DMS79 treated with DMSO at 0.1 percent for 48 hours (cell line): ENCODE measurements at regions not wholly inside any gene's neighbourhood (a gene's known extent, or its start where the extent isn't known, plus 50 kb on each side); places are given as distances from the start of the nearest gene placed in this dataset.
"Not testable (repeated sequence)": the region's sequence is repeated elsewhere in the genome, so short reads cannot be mapped to it uniquely, and the experiment has no call there.

Experiments used
- DNase-seq: peaks from one replicate; lab custom pipeline; 2025; lab: John Stamatoyannopoulos, UW

GRCh38 chr20:29533566-29534177 lies 1723.8 kb upstream of the DEFB115 start:
- DNase-seq, result not testable (repeated sequence)

DNA sequence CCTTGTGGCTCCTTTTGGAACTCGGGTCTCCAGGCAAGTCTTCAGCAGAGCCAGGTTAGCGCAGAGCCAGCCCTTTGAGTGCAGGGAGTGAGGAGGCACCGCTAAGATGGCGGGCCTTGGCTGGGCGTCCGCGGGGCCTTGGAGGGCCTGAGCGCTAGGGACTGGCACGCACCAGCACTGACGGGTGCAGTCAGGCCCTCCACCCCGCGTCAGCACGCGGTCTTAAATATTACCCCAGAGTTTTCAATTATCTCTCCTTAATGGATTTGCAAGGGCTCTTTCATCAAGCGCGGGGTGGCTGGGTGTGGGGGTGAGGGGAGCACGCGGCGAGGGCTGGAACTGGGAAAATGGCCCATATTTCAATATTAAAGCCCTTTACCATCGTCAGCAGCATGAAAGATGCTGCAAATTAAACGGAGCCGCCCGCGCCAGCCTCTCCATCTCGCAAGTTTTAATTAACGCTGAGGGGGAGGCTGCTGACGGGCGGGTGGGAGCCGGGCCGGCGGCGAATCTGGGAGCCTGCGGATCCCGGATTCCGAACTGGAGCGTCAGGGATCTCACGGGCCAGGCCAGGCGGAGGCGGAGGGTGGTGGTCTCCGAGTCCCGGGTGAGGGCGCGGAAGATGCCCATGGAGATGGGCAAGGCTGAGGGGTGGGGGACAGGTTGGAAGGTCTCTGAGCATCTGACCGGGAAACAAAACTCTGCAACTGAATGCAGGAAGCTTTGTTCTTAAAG lies 1690.4 kb upstream of the DEFB115 start:
- DNase-seq, result not testable (repeated sequence)

- not testable (repeated sequence) for DNase-seq
These were observed 1689.8 kb upstream of the DEFB115 start for GRCh38 chr20:29567671-29568070.

- not testable (repeated sequence) for DNase-seq
These were observed 1687.3 kb upstream of the DEFB115 start for GRCh38 chr20:29570126-29570525.

- DNase-seq, result not testable (repeated sequence)
These were observed 1667.9 kb upstream of the DEFB115 start for GRCh38 chr20:29589530-29589929.

DNA sequence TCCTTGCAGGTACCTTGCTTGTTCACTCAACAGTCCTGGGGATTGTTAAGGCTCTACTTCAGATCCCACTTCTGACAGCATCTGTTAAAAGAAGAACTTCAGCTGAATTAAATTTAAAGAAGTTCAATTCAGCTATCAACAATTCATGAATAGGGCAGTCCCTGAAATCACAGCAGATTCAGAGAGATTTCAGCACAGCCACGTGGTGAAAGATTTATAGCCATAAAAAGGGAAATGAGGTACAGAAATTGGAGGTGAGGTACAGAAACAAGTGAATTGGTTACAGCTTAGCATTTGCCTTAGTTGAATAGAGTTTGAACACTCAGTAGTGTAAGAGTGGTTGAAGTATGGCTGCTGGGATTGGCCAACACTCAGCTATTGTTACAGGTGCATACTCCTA lies 1653.3 kb upstream of the DEFB115 start:
- DNase-seq, result not testable (repeated sequence)

GRCh38 chr20:29606171-29606570 lies 1651.3 kb upstream of the DEFB115 start:
- not testable (repeated sequence) for DNase-seq

GRCh38 chr20:29629395-29629794 lies 1628.1 kb upstream of the DEFB115 start:
- DNase-seq, result not testable (repeated sequence)
